Muscle of leg (tissue), 3 donors: ENCODE measurements at regions not wholly inside any gene's neighbourhood (a gene's known extent, or its start where the extent isn't known, plus 50 kb on each side); places are given as distances from the start of the nearest gene placed in this dataset.
A peak's percentile ranks its signal among the peaks of the same experiment; 100 is the strongest.

Experiments
- DNase-seq: peaks from one replicate; pipeline ENCODE4 v3.0.0; 2013
- H3K27ac ChIP-seq: one replicate; pipeline ENCODE4 v1.5.1; 2013; ENCODE audit warnings: mild to moderate bottlenecking, low read length, control low read depth
- H3K27me3 ChIP-seq: one replicate; pipeline ENCODE4 v1.6.1; 2013; ENCODE audit warnings: low read length; ENCODE audit not compliant: control insufficient read depth, insufficient read depth
- H3K36me3 ChIP-seq: one replicate; pipeline ENCODE4 v1.6.1; 2013; ENCODE audit warnings: low read length; ENCODE audit not compliant: control insufficient read depth, insufficient read depth
- H3K4me1 ChIP-seq: one replicate; pipeline ENCODE4 v1.6.1; 2013; ENCODE audit warnings: low read length; ENCODE audit not compliant: control insufficient read depth, insufficient read depth
- H3K4me3 ChIP-seq: one replicate; pipeline ENCODE4 v1.5.1; 2013; ENCODE audit warnings: low read length, control low read depth
- H3K9me3 ChIP-seq: replicated peaks from 2 replicates; pipeline ENCODE4 v1.6.1; 2013; ENCODE audit warnings: low read depth, low read length; ENCODE audit not compliant: control insufficient read depth
- WGBS: methylation state at CpG from one replicate; pipeline ENCODE4 v1.1.5; 2013; ENCODE audit warnings: missing lambda C conversion rate; ENCODE audit not compliant: insufficient coverage; 5-methylcytosine and 5-hydroxymethylcytosine counted together

DNA sequence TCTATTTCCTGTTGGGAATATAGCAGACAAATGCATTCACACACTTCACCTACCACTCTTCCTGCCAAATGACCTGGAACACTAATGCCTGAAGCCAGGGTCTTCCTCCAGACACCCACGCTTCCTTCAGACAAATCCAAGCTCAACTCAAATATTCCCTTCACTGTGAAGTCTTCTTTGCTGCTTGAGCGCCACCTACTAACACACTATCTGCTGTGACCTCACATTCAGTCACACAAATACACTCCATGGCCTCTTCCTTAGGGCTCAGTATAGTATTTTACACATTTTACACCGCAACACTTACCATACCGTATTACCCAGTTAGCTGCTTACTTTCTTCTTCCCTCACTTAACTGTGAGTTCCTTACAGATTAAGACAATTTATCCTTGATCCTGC, 149.4 kb downstream of the SHOX2 start:
- no peaks in the 10 kb centered on the region for H3K4me1 ChIP-seq
- peak; percentile 6 for DNase-seq
- WGBS = 76% methylated on average over 4 of the region's 4 CpGs
- H3K27ac ChIP-seq = no peak overlapping the region
- no peaks in the 10 kb centered on the region for H3K27me3 ChIP-seq
- H3K36me3 ChIP-seq = no peaks in the 10 kb centered on the region
- H3K9me3 ChIP-seq = no peaks in the 10 kb centered on the region
- no peak overlapping the region for H3K4me3 ChIP-seq

DNA sequence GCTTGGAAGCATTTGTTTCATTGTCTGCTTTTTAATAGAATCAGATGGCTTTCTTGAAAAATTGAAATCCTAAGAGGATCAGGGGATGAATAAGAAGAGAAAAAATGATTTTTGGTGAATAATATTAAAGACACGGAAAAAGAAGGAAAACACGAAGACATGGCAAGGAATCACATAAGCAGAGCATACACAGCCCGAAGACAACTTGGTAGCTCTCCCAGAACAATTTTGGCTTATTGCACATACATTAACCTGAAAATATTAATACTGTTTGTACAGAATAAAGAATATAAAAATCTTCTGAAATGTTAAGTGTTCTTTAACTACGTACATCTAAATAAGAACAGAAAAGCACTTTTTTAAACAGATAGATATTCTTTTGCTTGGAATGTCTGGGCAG, 150.0 kb downstream of the SHOX2 start:
- Histone ChIP-seq H3K9me3 (no peaks in the 10 kb centered on the region), H3K27ac (no peak overlapping the region), H3K27me3 (no peaks in the 10 kb centered on the region), H3K36me3 (no peaks in the 10 kb centered on the region), H3K4me1 (no peaks in the 10 kb centered on the region), H3K4me3 (no peak overlapping the region)
- WGBS = no CpG with 5 or more reads among the region's 4 CpGs
- peak; percentile 70 for DNase-seq

DNA sequence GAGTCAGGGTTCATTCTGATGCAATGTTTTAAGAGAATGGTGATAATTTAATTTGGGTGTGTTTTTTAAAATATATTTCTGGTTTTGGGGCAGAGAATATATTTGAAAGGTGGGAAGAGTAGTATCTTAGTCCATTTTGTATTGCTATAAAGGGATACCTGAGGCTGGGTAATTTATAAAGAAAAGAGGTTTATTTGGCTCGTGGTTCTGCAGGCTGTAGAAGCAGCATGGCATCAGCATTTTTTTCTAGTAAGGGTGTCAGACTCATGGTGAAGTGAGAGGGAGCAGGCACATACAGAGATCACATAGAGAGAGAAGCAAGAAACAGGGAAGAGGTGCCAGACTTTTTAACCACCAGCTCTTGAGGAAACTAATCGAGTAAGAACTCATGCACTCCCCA, 152.7 kb downstream of the SHOX2 start:
- Histone ChIP-seq H3K27me3 (no peaks in the 10 kb centered on the region), H3K4me3 (no peak overlapping the region), H3K4me1 (no peaks in the 10 kb centered on the region), H3K36me3 (no peaks in the 10 kb centered on the region), H3K27ac (no peak overlapping the region), H3K9me3 (no peaks in the 10 kb centered on the region)
- 67% methylated on average over 1 of the region's 2 CpGs for WGBS
- no peak for DNase-seq

DNA sequence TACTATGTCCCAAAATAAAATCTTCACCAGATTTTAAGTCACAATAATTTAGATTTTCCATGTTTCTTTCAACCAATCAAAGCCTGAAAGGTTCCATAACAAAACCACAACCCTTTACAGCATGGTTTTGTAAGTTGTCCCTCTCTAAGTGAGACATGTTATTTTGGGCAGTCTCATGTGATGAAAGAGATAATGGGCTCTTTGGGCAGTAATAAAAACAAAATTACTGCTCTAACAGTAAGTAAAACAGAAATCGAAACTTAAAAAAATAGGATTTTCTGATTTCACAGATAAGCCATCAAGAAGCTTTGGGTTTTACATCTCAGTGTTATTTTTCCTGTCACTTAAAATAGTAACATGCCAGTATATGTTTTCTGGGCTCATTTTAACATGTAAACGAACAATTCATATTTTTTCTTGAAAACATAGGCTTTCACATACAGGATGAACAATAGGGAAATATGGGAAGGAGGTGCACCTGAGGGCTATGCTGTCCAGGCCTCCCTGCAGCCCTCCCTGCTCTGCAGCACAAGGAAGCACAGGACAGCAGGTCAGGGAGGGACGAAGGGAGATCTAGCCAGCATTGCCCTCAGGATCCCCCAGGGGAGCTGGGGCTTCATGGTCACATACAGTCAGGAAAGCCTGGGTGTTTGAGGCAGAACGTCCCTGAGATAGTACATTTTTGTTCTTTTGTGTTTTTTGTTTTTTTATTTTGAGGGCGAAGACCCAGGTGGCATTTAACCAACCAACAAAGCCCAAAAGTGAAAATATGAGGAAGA, 157.4 kb downstream of the SHOX2 start:
- no peaks in the 10 kb centered on the region for H3K9me3 ChIP-seq
- H3K27ac ChIP-seq = no peak overlapping the region
- WGBS = 67% methylated on average over 1 of the region's 5 CpGs
- no peak overlapping the region for H3K4me3 ChIP-seq
- H3K36me3 ChIP-seq = no peaks in the 10 kb centered on the region
- H3K4me1 ChIP-seq = no peaks in the 10 kb centered on the region
- no peak for DNase-seq
- no peaks in the 10 kb centered on the region for H3K27me3 ChIP-seq

DNA sequence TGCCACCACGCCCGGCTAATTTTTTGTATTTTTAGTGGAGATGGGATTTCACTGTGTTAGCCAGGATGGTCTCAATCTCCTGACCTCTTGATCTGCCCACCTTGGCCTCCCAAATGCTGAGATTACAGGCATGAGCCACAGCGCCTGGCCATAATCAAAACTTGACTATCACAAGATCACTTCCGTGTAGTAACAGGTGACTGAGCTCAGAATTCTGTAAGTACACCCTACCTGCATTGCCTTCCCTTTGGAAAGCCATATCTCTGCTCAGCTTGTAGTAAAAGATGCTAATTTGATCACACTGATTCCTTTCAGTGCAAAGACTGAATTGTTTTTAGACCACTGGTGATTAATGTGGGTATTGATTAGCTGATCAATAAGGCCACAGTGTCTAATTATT, 167.1 kb downstream of the SHOX2 start:
- no peak overlapping the region for H3K27ac ChIP-seq
- WGBS = 100% methylated on average over 1 of the region's 4 CpGs
- no peaks in the 10 kb centered on the region for H3K27me3 ChIP-seq
- no peak for DNase-seq
- no peaks in the 10 kb centered on the region for H3K36me3 ChIP-seq
- no peak overlapping the region for H3K4me3 ChIP-seq
- no peaks in the 10 kb centered on the region for H3K9me3 ChIP-seq
- no peaks in the 10 kb centered on the region for H3K4me1 ChIP-seq

DNA sequence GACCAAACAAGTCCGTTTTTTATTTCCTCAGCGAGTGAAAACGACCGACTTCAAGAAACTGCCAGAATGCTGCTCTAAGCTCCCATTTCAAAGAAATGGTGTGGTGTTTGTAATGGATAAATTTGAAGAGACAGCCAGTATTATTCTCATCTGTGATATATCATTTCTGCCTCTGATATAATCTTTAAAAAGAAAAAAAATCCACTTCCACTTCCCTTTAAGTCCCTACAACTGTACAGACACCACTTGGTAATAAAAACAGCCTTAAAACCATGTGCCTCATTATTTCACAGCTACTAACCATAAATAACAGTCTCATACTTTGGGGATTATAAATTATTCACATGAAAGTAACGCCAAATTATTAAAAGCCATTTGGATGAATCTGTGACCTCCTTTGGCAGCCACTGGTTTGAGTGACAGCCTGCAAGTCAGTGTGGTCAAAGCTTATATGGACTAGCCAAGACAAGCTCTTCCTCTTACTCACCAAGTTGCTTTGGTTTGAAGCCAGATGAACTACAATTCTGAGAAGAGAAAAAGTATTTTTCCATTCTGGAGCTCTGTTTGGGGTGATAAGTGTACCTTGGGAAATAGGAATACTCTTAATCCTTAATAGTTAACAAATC, 168.0 kb downstream of the SHOX2 start:
- H3K27ac ChIP-seq = no peak overlapping the region
- H3K4me3 ChIP-seq = no peak overlapping the region
- H3K4me1 ChIP-seq = no peaks in the 10 kb centered on the region
- no CpG with 5 or more reads among the region's 5 CpGs for WGBS
- H3K27me3 ChIP-seq = no peaks in the 10 kb centered on the region
- no peaks in the 10 kb centered on the region for H3K9me3 ChIP-seq
- no peaks in the 10 kb centered on the region for H3K36me3 ChIP-seq
- peak; percentile 92 for DNase-seq

DNA sequence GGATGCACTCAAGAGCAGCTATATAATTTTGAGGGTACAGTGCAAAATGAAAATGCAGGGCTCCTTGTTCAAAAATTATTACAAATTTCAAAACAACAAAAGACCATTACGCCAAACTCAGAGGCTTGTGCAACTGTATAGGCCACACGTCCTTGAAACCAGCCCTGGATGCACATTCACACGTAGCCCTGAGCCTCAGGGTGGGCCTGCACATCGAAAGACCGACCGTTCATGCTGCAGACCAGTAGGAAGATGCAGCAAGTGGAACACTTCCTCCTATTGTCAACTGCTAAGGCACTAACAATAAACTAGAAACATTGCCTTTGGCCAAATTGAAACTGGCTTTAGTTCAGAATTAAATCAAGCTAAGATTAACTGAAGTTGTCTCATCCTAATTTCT, 174.7 kb downstream of the SHOX2 start:
- no peak for DNase-seq
- H3K4me3 ChIP-seq = no peak overlapping the region
- no peaks in the 10 kb centered on the region for H3K36me3 ChIP-seq
- H3K4me1 ChIP-seq = no peaks in the 10 kb centered on the region
- H3K27me3 ChIP-seq = no peaks in the 10 kb centered on the region
- 85% methylated on average over 3 of the region's 6 CpGs for WGBS
- no peak overlapping the region for H3K27ac ChIP-seq
- no peaks in the 10 kb centered on the region for H3K9me3 ChIP-seq

DNA sequence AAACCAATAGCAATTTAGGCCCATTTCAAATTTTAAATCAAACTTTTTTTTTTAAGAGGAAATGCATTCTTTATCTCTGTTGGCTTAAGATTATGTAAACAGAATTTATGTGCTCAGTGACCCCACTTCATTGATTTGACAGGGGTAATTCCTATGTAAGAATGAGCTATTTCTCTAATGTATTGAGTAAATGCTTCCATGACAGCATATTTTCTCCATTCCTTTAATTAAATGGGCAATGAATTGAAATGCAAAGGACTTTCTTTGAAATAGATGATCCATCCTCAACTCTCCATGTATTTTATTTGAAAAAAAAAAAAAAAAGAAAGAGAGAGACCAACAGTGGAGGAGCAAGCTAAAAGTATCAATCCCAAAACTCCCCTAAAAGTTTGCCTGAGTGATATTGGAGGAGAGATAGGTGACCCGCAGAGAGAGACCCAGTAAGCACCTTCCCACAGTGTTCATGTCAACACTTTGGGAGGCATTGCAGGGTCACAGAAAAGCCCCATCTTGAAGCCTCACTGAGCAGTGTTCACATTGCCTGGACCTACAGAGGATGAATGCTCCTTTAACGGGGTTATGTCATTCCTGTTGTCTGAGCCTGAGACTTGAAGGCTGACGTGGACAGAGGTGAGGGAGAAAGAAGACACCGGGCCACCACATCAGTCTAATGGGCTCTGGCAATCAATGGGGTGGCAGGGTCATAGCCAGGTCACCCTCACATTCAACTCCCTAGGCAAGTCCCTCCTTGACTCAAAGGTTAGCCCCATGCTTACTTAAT, 176.0 kb downstream of the SHOX2 start:
- no peaks in the 10 kb centered on the region for H3K36me3 ChIP-seq
- peaks cover 3% of the 10 kb centered on the region for H3K9me3 ChIP-seq
- WGBS = no CpG with 5 or more reads among the region's 4 CpGs
- no peaks in the 10 kb centered on the region for H3K4me1 ChIP-seq
- no peak for DNase-seq
- no peaks in the 10 kb centered on the region for H3K27me3 ChIP-seq
- H3K27ac ChIP-seq = no peak overlapping the region
- H3K4me3 ChIP-seq = no peak overlapping the region

DNA sequence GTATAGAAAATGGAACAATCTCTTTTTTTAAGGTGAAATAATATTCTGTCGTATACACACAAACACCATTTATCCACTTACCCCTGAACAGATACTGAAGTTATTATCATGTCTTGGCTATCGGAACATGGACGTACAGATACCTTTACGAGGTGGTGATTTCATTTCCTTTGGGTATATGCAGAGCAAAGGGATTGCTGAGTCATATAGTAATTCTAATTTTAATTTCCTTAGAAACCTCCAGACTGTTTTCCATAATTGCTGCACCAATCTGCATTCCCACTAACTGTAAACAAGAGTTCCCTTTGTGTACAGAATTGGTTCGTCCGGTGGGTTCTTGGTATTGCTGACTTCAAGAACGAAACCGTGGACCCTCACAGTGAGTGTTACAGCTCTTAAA, 179.4 kb downstream of the SHOX2 start:
- Histone ChIP-seq H3K27ac (no peak overlapping the region), H3K36me3 (no peaks in the 10 kb centered on the region), H3K27me3 (no peaks in the 10 kb centered on the region), H3K4me3 (no peak overlapping the region), H3K4me1 (no peaks in the 10 kb centered on the region), H3K9me3 (peaks cover 3% of the 10 kb centered on the region)
- 100% methylated on average over 4 of the region's 8 CpGs for WGBS
- no peak for DNase-seq

DNA sequence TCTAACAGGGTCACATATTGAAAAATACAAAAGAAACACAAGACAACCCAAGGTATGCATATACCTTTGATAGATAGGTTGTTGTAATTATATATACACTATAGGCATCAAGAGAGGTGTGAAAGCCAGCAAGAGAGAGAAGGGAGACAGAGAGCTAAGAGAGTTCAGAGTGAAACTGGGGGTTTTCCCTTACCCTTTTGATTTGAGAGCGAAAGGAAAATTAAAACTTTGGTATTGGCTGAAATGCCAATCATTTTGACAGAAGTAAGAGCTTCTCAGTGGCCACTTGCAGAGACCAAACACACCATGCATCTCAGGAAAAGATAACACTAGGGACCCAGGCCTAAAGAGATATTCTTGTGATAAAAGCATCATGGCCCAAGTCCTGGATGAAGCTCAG, 183.6 kb downstream of the SHOX2 start:
- Histone ChIP-seq H3K27me3 (no peaks in the 10 kb centered on the region), H3K9me3 (peaks cover 3% of the 10 kb centered on the region), H3K4me3 (no peak overlapping the region), H3K27ac (no peak overlapping the region), H3K4me1 (peaks cover 3% of the 10 kb centered on the region), H3K36me3 (no peaks in the 10 kb centered on the region)
- DNase-seq = no peak
- no CpG with 5 or more reads among the region's 1 CpG for WGBS
